ENCODE measurements at regions not wholly inside any gene's neighbourhood (a gene's known extent, or its start where the extent isn't known, plus 50 kb on each side); places are given as distances from the start of the nearest gene placed in this dataset.

DNA sequence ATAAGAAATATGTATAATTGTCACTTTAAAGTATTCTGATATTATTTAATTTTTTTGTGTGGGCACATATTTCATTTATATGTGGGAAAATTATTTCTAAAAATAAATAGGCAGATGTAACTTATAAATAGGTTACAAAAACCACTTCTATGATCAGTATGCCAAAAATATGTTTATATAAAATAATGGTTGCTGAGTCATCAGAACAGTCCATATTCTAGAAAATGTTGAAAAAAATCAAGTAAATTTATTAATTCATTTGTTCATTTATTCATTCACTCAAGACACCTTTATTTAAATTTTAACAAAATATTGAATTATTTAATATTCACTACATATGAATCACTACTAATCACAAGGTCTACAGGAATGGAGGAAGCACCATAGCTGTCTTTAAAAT, 1387.3 kb upstream of the C9orf72 start:
- H3K79me2 ChIP-seq (ENCODE audit: control insufficient read depth, insufficient read depth, low read length): no peaks in the 10 kb centered on the region
- no peaks in the 10 kb centered on the region for H3K36me3 ChIP-seq (ENCODE audit: control insufficient read depth in 2 of 2, insufficient read depth in 2 of 2, low read length in 1 of 2)
- ATAC-seq (no peak), DNase-seq (ENCODE audit: low read depth, low spot score) (no peak), FAIRE-seq (no peak)
- no peaks in the 10 kb centered on the region for H3K4me1 ChIP-seq (ENCODE audit: control insufficient read depth, insufficient read depth, low read length)
- in situ Hi-C loops (cut with MboI) (no loop called here), intact Hi-C loops (cut with micrococcal nuclease; ENCODE audit: unreplicated experiment) (no loop called here)
- H2AFZ ChIP-seq (ENCODE audit: control insufficient read depth, low read depth, low read length): no peak overlapping the region
- H3K4me3 ChIP-seq: no peak overlapping the region
- ChIA-PET POLR2A (no interaction called here), CTCF (interaction anchor here (0.7 kb wide), 1 partner anchor 9 kb away, joined by 3 read pairs; no protein-coding TSS in a partner anchor), SMC1A (ENCODE audit: uncharacterized antibody, unreplicated experiment) (no interaction called here), RAD21 (ENCODE audit: unreplicated experiment) (no interaction called here)
- H4K20me1 ChIP-seq (ENCODE audit: control insufficient read depth, insufficient read depth): no peaks in the 10 kb centered on the region
- H3K4me2 ChIP-seq (ENCODE audit: control insufficient read depth, insufficient read depth): no peak overlapping the region
- no peak overlapping the region for H3K27ac ChIP-seq (ENCODE audit: control insufficient read depth, insufficient read depth)
- H3K9ac ChIP-seq (ENCODE audit: control insufficient read depth, insufficient read depth, low read length): no peak overlapping the region
- BruUV-seq (replicated peaks): no TSS peak
- H3K27me3 ChIP-seq (replicated peaks in 1 of 2; ENCODE audit: control insufficient read depth in 2 of 2, insufficient read depth in 2 of 2, low read length in 1 of 2): no peaks in the 10 kb centered on the region
- TF ChIP-seq KDM1A (IDR thresholded peaks at IDR 0.05; ENCODE audit: borderline replicate concordance): no peak
- TF ChIP-seq HCFC1 (IDR thresholded peaks at IDR 0.05; ENCODE audit: low read length): no peak
- TF ChIP-seq TARDBP (IDR thresholded peaks at IDR 0.05; ENCODE audit: borderline replicate concordance): no peak
- TF ChIP-seq, protein P1, sequence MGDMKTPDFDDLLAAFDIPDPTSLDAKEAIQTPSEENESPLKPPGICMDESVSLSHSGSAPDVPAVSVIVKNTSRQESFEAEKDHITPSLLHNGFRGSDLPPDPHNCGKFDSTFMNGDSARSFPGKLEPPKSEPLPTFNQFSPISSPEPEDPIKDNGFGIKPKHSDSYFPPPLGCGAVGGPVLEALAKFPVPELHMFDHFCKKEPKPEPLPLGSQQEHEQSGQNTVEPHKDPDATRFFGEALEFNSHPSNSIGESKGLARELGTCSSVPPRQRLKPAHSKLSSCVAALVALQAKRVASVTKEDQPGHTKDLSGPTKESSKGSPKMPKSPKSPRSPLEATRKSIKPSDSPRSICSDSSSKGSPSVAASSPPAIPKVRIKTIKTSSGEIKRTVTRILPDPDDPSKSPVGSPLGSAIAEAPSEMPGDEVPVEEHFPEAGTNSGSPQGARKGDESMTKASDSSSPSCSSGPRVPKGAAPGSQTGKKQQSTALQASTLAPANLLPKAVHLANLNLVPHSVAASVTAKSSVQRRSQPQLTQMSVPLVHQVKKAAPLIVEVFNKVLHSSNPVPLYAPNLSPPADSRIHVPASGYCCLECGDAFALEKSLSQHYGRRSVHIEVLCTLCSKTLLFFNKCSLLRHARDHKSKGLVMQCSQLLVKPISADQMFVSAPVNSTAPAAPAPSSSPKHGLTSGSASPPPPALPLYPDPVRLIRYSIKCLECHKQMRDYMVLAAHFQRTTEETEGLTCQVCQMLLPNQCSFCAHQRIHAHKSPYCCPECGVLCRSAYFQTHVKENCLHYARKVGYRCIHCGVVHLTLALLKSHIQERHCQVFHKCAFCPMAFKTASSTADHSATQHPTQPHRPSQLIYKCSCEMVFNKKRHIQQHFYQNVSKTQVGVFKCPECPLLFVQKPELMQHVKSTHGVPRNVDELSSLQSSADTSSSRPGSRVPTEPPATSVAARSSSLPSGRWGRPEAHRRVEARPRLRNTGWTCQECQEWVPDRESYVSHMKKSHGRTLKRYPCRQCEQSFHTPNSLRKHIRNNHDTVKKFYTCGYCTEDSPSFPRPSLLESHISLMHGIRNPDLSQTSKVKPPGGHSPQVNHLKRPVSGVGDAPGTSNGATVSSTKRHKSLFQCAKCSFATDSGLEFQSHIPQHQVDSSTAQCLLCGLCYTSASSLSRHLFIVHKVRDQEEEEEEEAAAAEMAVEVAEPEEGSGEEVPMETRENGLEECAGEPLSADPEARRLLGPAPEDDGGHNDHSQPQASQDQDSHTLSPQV (IDR thresholded peaks at IDR 0.05): no peak
- no peak for TF ChIP-seq RB1 (IDR thresholded peaks at IDR 0.05; ENCODE audit: borderline replicate concordance)
- no peak for TF ChIP-seq RELA (IDR thresholded peaks at IDR 0.05; ENCODE audit: borderline replicate concordance, partially characterized antibody)
- TF ChIP-seq BACH1 (IDR thresholded peaks at IDR 0.05; ENCODE audit: borderline replicate concordance): no peak
- TF ChIP-seq, protein P2, sequence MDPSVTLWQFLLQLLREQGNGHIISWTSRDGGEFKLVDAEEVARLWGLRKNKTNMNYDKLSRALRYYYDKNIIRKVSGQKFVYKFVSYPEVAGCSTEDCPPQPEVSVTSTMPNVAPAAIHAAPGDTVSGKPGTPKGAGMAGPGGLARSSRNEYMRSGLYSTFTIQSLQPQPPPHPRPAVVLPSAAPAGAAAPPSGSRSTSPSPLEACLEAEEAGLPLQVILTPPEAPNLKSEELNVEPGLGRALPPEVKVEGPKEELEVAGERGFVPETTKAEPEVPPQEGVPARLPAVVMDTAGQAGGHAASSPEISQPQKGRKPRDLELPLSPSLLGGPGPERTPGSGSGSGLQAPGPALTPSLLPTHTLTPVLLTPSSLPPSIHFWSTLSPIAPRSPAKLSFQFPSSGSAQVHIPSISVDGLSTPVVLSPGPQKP (IDR thresholded peaks at IDR 0.05; ENCODE audit: low read depth, low read length): no peak
- TF ChIP-seq CHD2 (IDR thresholded peaks at IDR 0.05; ENCODE audit: borderline replicate concordance, low read depth, low read length): no peak
- TF ChIP-seq ZZZ3 (IDR thresholded peaks at IDR 0.05; ENCODE audit: control insufficient read depth, insufficient read length, low read depth): no peak
- TF ChIP-seq, protein P3, sequence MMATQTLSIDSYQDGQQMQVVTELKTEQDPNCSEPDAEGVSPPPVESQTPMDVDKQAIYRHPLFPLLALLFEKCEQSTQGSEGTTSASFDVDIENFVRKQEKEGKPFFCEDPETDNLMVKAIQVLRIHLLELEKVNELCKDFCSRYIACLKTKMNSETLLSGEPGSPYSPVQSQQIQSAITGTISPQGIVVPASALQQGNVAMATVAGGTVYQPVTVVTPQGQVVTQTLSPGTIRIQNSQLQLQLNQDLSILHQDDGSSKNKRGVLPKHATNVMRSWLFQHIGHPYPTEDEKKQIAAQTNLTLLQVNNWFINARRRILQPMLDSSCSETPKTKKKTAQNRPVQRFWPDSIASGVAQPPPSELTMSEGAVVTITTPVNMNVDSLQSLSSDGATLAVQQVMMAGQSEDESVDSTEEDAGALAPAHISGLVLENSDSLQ (IDR thresholded peaks at IDR 0.05): no peak
- no peak for TF ChIP-seq HDAC2 (IDR thresholded peaks at IDR 0.05)
- TF ChIP-seq, protein P4, sequence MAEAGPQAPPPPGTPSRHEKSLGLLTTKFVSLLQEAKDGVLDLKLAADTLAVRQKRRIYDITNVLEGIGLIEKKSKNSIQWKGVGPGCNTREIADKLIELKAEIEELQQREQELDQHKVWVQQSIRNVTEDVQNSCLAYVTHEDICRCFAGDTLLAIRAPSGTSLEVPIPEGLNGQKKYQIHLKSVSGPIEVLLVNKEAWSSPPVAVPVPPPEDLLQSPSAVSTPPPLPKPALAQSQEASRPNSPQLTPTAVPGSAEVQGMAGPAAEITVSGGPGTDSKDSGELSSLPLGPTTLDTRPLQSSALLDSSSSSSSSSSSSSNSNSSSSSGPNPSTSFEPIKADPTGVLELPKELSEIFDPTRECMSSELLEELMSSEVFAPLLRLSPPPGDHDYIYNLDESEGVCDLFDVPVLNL (IDR thresholded peaks at IDR 0.05; ENCODE audit: low read depth, low read length): no peak
- TF ChIP-seq, protein P5, sequence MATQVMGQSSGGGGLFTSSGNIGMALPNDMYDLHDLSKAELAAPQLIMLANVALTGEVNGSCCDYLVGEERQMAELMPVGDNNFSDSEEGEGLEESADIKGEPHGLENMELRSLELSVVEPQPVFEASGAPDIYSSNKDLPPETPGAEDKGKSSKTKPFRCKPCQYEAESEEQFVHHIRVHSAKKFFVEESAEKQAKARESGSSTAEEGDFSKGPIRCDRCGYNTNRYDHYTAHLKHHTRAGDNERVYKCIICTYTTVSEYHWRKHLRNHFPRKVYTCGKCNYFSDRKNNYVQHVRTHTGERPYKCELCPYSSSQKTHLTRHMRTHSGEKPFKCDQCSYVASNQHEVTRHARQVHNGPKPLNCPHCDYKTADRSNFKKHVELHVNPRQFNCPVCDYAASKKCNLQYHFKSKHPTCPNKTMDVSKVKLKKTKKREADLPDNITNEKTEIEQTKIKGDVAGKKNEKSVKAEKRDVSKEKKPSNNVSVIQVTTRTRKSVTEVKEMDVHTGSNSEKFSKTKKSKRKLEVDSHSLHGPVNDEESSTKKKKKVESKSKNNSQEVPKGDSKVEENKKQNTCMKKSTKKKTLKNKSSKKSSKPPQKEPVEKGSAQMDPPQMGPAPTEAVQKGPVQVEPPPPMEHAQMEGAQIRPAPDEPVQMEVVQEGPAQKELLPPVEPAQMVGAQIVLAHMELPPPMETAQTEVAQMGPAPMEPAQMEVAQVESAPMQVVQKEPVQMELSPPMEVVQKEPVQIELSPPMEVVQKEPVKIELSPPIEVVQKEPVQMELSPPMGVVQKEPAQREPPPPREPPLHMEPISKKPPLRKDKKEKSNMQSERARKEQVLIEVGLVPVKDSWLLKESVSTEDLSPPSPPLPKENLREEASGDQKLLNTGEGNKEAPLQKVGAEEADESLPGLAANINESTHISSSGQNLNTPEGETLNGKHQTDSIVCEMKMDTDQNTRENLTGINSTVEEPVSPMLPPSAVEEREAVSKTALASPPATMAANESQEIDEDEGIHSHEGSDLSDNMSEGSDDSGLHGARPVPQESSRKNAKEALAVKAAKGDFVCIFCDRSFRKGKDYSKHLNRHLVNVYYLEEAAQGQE (IDR thresholded peaks at IDR 0.05; ENCODE audit: low read depth, low read length): no peak
- no peaks in the 10 kb centered on the region for H3K9me3 ChIP-seq (replicated peaks; ENCODE audit: control insufficient read depth, insufficient read depth, low read length)
